HEK293 (cell line): ENCODE measurements at regions not wholly inside any gene's neighbourhood (a gene's known extent, or its start where the extent isn't known, plus 50 kb on each side); places are given as distances from the start of the nearest gene placed in this dataset.

ENCODE experiments used
- CTCF ChIA-PET: fragments of 350-600 bp; formaldehyde crosslinking; extraction: SDS; loops from one replicate; lab custom pipeline; 2021; ENCODE audit warnings: antibody characterized with exemption; lab: Yijun Ruan, JAX
- POLR2A ChIA-PET: fragments of 300-600 bp; formaldehyde crosslinking; extraction: SDS; loops from one replicate; lab custom pipeline; 2020; ENCODE audit warnings: antibody characterized with exemption, inconsistent platforms; lab: Yijun Ruan, JAX
- H3K27ac ChIP-seq: fragments of 200-500 bp; sonication (Bioruptor generic); 2 replicates; pipeline ENCODE4 v1.5.1; 2014; ENCODE audit warnings: low read depth, low read length, control low read depth, inconsistent platforms; ENCODE audit errors: extremely low read depth
- H3K36me3 ChIP-seq, 2 experiments: fragments of 200-500 bp in 1 of 2; sonication (Bioruptor generic) in 1 of 2; 1 replicate in 1 of 2; 2 replicates in 1 of 2; pipeline ENCODE4 v1.5.1; 2014 to 2017; ENCODE audit warnings: inconsistent platforms in 2 of 2, low read length in 2 of 2; ENCODE audit not compliant: control insufficient read depth in 2 of 2, insufficient read depth in 1 of 2
- H3K4me1 ChIP-seq: fragments of 200-500 bp; sonication (Bioruptor generic); 2 replicates; pipeline ENCODE4 v1.5.1; 2014; ENCODE audit warnings: mild to moderate bottlenecking, low read length, inconsistent platforms; ENCODE audit not compliant: control insufficient read depth, insufficient read depth
- H3K4me3 ChIP-seq: 2 replicates; pipeline ENCODE4 v1.5.1; 2011; ENCODE audit warnings: low read depth, mild to moderate bottlenecking, control low read depth, low read length, moderate library complexity
- H3K9me3 ChIP-seq: fragments of 200-500 bp; sonication (Bioruptor generic); 2 replicates; pipeline ENCODE4 v1.5.1; 2014; ENCODE audit warnings: low read depth, low read length, inconsistent platforms; ENCODE audit not compliant: control insufficient read depth, insufficient read depth
- GLI4 ChIP-seq: fragments of 450-650 bp; formaldehyde crosslinking; IDR thresholded peaks from 2 replicates; pipeline ENCODE4 v1.5.1; 2016; ENCODE audit warnings: missing biosample characterization, missing genetic modification characterization
- GLIS2 ChIP-seq: fragments of 450-650 bp; formaldehyde crosslinking; IDR thresholded peaks from 2 replicates; pipeline ENCODE4 v1.5.1; 2016; ENCODE audit warnings: missing biosample characterization, missing genetic modification characterization
- HOXA7 ChIP-seq: sonication (generic); formaldehyde crosslinking; IDR thresholded peaks from 2 replicates; pipeline ENCODE4 v1.8.1; 2022; ENCODE audit warnings: missing genetic modification reagents, borderline replicate concordance
- KLF1 ChIP-seq: fragments of 450-650 bp; formaldehyde crosslinking; IDR thresholded peaks from 2 replicates; pipeline ENCODE4 v1.5.1; 2016; ENCODE audit warnings: missing biosample characterization, missing genetic modification characterization
- OVOL3 ChIP-seq: fragments of 450-650 bp; formaldehyde crosslinking; IDR thresholded peaks from 2 replicates; pipeline ENCODE4 v1.5.1; 2016; ENCODE audit warnings: missing biosample characterization, missing genetic modification characterization
- SP3 ChIP-seq: fragments of 450-650 bp; formaldehyde crosslinking; IDR thresholded peaks from 2 replicates; pipeline ENCODE4 v1.5.1; 2016; ENCODE audit warnings: missing biosample characterization, missing genetic modification characterization
- ZBTB20 ChIP-seq: fragments of 450-650 bp; formaldehyde crosslinking; IDR thresholded peaks from 2 replicates; pipeline ENCODE4 v1.5.1; 2016; ENCODE audit warnings: missing biosample characterization, missing genetic modification characterization
- ZBTB21 ChIP-seq: fragments of 450-650 bp; formaldehyde crosslinking; IDR thresholded peaks from 2 replicates; pipeline ENCODE4 v1.5.1; 2017; ENCODE audit warnings: missing biosample characterization, missing genetic modification characterization
- ZNF629 ChIP-seq: fragments of 450-650 bp; formaldehyde crosslinking; IDR thresholded peaks from 2 replicates; pipeline ENCODE4 v1.5.1; 2017; ENCODE audit warnings: missing biosample characterization, missing genetic modification characterization
- ZNF670 ChIP-seq: fragments of 450-650 bp; formaldehyde crosslinking; IDR thresholded peaks from 2 replicates; pipeline ENCODE4 v1.5.1; 2016; ENCODE audit warnings: missing biosample characterization, missing genetic modification characterization, low read depth
- ZSCAN23 ChIP-seq: fragments of 450-650 bp; formaldehyde crosslinking; IDR thresholded peaks from 2 replicates; pipeline ENCODE4 v1.5.1; 2016; ENCODE audit warnings: missing biosample characterization, missing genetic modification characterization
- TF ChIP-seq, protein P1 (sequence below): fragments of 450-650 bp; IDR thresholded peaks from 2 replicates; pipeline ENCODE4 v1.5.1; 2018; ENCODE audit warnings: missing biosample characterization, missing genetic modification characterization
- TF ChIP-seq, protein P2 (sequence below): fragments of 450-650 bp; formaldehyde crosslinking; IDR thresholded peaks from 2 replicates; pipeline ENCODE4 v1.5.1; 2017; ENCODE audit warnings: missing biosample characterization, missing genetic modification characterization
- TF ChIP-seq, protein P3 (sequence below): fragments of 450-650 bp; formaldehyde crosslinking; IDR thresholded peaks from 2 replicates; pipeline ENCODE4 v1.5.1; 2017; ENCODE audit warnings: missing biosample characterization, missing genetic modification characterization
- TF ChIP-seq, protein P4 (sequence below): fragments of 450-650 bp; formaldehyde crosslinking; IDR thresholded peaks from 2 replicates; pipeline ENCODE4 v1.5.1; 2016; ENCODE audit warnings: missing biosample characterization, missing genetic modification characterization
- TF ChIP-seq, protein P5 (sequence below): fragments of 450-650 bp; formaldehyde crosslinking; IDR thresholded peaks from 2 replicates; pipeline ENCODE4 v1.5.1; 2016; ENCODE audit warnings: missing biosample characterization, missing genetic modification characterization
- TF ChIP-seq, protein P6 (sequence below): fragments of 450-650 bp; formaldehyde crosslinking; IDR thresholded peaks from 2 replicates; pipeline ENCODE4; 2016; ENCODE audit warnings: missing biosample characterization, missing genetic modification characterization
- TF ChIP-seq, protein P7 (sequence below): fragments of 450-650 bp; formaldehyde crosslinking; conservative IDR thresholded peaks from 2 replicates; pipeline ENCODE4 v1.5.1; 2016; ENCODE audit warnings: low read depth, missing biosample characterization, missing genetic modification characterization

DNA sequence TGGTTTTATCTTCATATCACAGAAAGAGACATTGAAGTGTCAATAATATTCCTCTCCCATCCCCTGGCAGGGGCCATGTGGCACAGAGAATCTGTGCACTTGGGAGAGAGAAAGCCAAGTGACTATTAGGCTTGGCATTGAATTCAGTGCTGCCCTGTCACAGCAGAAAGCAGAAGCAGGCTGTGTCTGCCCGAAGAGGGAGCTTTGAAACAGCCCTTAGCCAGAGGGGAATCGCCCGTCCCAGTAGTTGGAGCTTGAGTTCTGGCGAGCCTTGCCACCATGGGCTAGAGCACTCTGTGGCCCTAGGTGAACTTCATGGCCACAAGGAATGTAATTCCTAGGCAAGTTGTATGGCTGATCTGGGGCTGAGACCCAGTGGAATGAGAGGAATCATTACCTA, 282.5 kb upstream of the PCDH10 start (continued):
- TF ChIP-seq SP3 (tag by site-specific recombination) (no peak), ZBTB21 (tag by site-specific recombination) (no peak), GLI4 (tag by site-specific recombination) (no peak), OVOL3 (no peak)
- TF ChIP-seq, protein P1, sequence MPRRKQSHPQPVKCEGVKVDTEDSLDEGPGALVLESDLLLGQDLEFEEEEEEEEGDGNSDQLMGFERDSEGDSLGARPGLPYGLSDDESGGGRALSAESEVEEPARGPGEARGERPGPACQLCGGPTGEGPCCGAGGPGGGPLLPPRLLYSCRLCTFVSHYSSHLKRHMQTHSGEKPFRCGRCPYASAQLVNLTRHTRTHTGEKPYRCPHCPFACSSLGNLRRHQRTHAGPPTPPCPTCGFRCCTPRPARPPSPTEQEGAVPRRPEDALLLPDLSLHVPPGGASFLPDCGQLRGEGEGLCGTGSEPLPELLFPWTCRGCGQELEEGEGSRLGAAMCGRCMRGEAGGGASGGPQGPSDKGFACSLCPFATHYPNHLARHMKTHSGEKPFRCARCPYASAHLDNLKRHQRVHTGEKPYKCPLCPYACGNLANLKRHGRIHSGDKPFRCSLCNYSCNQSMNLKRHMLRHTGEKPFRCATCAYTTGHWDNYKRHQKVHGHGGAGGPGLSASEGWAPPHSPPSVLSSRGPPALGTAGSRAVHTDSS: no peak
- TF ChIP-seq, protein P2, sequence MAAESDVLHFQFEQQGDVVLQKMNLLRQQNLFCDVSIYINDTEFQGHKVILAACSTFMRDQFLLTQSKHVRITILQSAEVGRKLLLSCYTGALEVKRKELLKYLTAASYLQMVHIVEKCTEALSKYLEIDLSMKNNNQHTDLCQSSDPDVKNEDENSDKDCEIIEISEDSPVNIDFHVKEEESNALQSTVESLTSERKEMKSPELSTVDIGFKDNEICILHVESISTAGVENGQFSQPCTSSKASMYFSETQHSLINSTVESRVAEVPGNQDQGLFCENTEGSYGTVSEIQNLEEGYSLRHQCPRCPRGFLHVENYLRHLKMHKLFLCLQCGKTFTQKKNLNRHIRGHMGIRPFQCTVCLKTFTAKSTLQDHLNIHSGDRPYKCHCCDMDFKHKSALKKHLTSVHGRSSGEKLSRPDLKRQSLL (tag by site-specific recombination): no peak

DNA sequence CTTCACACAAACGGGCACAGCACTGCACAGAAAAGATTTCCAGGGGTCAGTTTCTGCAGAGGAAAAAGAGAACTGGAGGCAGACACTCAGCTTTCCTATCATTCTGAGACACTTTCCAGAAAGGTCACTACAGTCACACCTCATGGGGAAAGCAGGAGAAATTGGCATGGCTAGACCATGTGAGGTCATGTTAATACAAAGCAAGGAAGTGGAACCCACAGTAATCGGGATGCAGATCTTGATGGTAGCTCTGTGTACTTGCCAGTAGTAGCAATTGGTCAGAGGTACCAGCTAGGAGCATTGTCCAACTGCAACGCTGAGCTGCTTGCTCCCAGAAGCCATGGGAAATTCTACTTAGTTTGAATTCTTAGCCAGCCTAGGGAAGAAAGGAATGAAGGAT, 255.3 kb upstream of the PCDH10 start:
- Histone ChIP-seq H3K27ac (no peak overlapping the region), H3K36me3 (no peaks in the 10 kb centered on the region), H3K4me1 (no peaks in the 10 kb centered on the region), H3K9me3 (no peaks in the 10 kb centered on the region), H3K4me3 (no peak overlapping the region)
- ChIA-PET CTCF (no interaction called here), POLR2A (no interaction called here)
- TF ChIP-seq ZBTB20 (tag by site-specific recombination) (no peak), KLF1 (tag by site-specific recombination) (no peak), ZNF629 (no peak), ZNF670 (tag by site-specific recombination) (no peak), HOXA7 (CRISPR knock-in tag) (no peak), ZSCAN23 (tag by site-specific recombination) (no peak), GLIS2 (no peak)
- TF ChIP-seq, protein P3, sequence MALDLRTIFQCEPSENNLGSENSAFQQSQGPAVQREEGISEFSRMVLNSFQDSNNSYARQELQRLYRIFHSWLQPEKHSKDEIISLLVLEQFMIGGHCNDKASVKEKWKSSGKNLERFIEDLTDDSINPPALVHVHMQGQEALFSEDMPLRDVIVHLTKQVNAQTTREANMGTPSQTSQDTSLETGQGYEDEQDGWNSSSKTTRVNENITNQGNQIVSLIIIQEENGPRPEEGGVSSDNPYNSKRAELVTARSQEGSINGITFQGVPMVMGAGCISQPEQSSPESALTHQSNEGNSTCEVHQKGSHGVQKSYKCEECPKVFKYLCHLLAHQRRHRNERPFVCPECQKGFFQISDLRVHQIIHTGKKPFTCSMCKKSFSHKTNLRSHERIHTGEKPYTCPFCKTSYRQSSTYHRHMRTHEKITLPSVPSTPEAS (tag by site-specific recombination): no peak
- TF ChIP-seq, protein P4, sequence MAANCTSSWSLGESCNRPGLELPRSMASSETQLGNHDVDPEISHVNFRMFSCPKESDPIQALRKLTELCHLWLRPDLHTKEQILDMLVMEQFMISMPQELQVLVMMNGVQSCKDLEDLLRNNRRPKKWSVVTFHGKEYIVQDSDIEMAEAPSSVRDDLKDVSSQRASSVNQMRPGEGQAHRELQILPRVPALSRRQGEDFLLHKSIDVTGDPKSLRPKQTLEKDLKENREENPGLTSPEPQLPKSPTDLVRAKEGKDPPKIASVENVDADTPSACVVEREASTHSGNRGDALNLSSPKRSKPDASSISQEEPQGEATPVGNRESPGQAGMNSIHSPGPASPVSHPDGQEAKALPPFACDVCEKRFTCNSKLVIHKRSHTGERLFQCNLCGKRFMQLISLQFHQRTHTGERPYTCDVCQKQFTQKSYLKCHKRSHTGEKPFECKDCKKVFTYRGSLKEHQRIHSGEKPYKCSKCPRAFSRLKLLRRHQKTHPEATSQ (tag by site-specific recombination): no peak
- TF ChIP-seq, protein P5, sequence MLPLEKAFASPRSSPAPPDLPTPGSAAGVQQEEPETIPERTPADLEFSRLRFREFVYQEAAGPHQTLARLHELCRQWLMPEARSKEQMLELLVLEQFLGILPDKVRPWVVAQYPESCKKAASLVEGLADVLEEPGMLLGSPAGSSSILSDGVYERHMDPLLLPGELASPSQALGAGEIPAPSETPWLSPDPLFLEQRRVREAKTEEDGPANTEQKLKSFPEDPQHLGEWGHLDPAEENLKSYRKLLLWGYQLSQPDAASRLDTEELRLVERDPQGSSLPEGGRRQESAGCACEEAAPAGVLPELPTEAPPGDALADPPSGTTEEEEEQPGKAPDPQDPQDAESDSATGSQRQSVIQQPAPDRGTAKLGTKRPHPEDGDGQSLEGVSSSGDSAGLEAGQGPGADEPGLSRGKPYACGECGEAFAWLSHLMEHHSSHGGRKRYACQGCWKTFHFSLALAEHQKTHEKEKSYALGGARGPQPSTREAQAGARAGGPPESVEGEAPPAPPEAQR: no peak
- TF ChIP-seq, protein P6, sequence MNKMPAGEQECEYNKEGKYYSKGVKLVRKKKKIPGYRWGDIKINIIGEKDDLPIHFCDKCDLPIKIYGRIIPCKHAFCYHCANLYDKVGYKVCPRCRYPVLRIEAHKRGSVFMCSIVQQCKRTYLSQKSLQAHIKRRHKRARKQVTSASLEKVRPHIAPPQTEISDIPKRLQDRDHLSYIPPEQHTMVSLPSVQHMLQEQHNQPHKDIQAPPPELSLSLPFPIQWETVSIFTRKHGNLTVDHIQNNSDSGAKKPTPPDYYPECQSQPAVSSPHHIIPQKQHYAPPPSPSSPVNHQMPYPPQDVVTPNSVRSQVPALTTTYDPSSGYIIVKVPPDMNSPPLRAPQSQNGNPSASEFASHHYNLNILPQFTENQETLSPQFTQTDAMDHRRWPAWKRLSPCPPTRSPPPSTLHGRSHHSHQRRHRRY (tag by site-specific recombination): no peak
- TF ChIP-seq, protein P7, sequence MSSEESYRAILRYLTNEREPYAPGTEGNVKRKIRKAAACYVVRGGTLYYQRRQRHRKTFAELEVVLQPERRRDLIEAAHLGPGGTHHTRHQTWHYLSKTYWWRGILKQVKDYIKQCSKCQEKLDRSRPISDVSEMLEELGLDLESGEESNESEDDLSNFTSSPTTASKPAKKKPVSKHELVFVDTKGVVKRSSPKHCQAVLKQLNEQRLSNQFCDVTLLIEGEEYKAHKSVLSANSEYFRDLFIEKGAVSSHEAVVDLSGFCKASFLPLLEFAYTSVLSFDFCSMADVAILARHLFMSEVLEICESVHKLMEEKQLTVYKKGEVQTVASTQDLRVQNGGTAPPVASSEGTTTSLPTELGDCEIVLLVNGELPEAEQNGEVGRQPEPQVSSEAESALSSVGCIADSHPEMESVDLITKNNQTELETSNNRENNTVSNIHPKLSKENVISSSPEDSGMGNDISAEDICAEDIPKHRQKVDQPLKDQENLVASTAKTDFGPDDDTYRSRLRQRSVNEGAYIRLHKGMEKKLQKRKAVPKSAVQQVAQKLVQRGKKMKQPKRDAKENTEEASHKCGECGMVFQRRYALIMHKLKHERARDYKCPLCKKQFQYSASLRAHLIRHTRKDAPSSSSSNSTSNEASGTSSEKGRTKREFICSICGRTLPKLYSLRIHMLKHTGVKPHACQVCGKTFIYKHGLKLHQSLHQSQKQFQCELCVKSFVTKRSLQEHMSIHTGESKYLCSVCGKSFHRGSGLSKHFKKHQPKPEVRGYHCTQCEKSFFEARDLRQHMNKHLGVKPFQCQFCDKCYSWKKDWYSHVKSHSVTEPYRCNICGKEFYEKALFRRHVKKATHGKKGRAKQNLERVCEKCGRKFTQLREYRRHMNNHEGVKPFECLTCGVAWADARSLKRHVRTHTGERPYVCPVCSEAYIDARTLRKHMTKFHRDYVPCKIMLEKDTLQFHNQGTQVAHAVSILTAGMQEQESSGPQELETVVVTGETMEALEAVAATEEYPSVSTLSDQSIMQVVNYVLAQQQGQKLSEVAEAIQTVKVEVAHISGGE (tag by site-specific recombination): no peak
